HG03442 (cell line): ENCODE measurements at regions not wholly inside any gene's neighbourhood (a gene's known extent, or its start where the extent isn't known, plus 50 kb on each side); places are given as distances from the start of the nearest gene placed in this dataset.
"Not testable (repeated sequence)": the region's sequence is repeated elsewhere in the genome, so short reads cannot be mapped to it uniquely, and the experiment has no call there.

Experiments
- ATAC-seq: cut with Tn5 transposase; IDR thresholded peaks from one replicate; pipeline ENCODE4 v1.9.1; 2021; ENCODE audit warnings: mild to moderate bottlenecking, moderate library complexity; ENCODE audit not compliant: unreplicated experiment

GRCh38 chr6:51213811-51214210 is 395.1 kb downstream of the TFAP2B start:
- ATAC-seq: no peak

- no peak for ATAC-seq
Measured at GRCh38 chr6:51214442-51214841, 395.8 kb downstream of the TFAP2B start.

GRCh38 chr6:51218181-51218580 is 399.5 kb downstream of the TFAP2B start:
- no peak for ATAC-seq

GRCh38 chr6:51224580-51225240 is 406.0 kb downstream of the TFAP2B start:
- not testable (repeated sequence) for ATAC-seq

GRCh38 chr6:51241376-51241775 is 422.7 kb downstream of the TFAP2B start:
- ATAC-seq: no peak

GRCh38 chr6:51249798-51250197 is 431.1 kb downstream of the TFAP2B start:
- no peak for ATAC-seq

- no peak for ATAC-seq
Measured at GRCh38 chr6:51250317-51250716, 431.6 kb downstream of the TFAP2B start.

GRCh38 chr6:51257938-51258337 is 439.3 kb downstream of the TFAP2B start:
- ATAC-seq: no peak

GRCh38 chr6:51260003-51260402 is 441.3 kb downstream of the TFAP2B start:
- ATAC-seq: no peak

GRCh38 chr6:51261691-51262090 is 443.0 kb downstream of the TFAP2B start:
- no peak for ATAC-seq

- ATAC-seq: no peak
Measured at GRCh38 chr6:51265426-51265825, 446.8 kb downstream of the TFAP2B start.

GRCh38 chr6:51266604-51267003 is 447.9 kb downstream of the TFAP2B start:
- no peak for ATAC-seq

- ATAC-seq: no peak
Measured at GRCh38 chr6:51268666-51269065, 450.0 kb downstream of the TFAP2B start.

GRCh38 chr6:51269876-51270275 is 451.2 kb downstream of the TFAP2B start:
- no peak for ATAC-seq

- no peak for ATAC-seq
Measured at GRCh38 chr6:51271615-51272014, 452.9 kb downstream of the TFAP2B start.

GRCh38 chr6:51273228-51273961 is 454.7 kb downstream of the TFAP2B start:
- no peak for ATAC-seq

GRCh38 chr6:51277474-51277873 is 458.8 kb downstream of the TFAP2B start:
- no peak for ATAC-seq

- no peak for ATAC-seq
Measured at GRCh38 chr6:51282026-51282425, 463.4 kb downstream of the TFAP2B start.

GRCh38 chr6:51283723-51284355 is 465.2 kb downstream of the TFAP2B start:
- no peak for ATAC-seq

GRCh38 chr6:51285876-51286275 is 467.2 kb downstream of the TFAP2B start:
- ATAC-seq: no peak

- ATAC-seq: no peak
Measured at GRCh38 chr6:51289041-51289440, 470.4 kb downstream of the TFAP2B start.

GRCh38 chr6:51292659-51293058 is 474.0 kb downstream of the TFAP2B start:
- no peak for ATAC-seq
